Activated T-helper 2 cell treated with anti-CD3 and anti-CD28 coated beads, Interferon-gamma antibody, Interleukin-2, Interleukin-4, amounts not matched to agents 10 μg/mL and 5 μg/mL and 100 μg/mL, durations not matched to agents 14 hours and 24 hours and 36 hours (primary cell): ENCODE measurements at regions not wholly inside any gene's neighbourhood (a gene's known extent, or its start where the extent isn't known, plus 50 kb on each side); places are given as distances from the start of the nearest gene placed in this dataset.

ENCODE experiments used
- DNase-seq: peaks from one replicate; pipeline ENCODE4 v3.0.0; 2021; ENCODE audit warnings: low spot score
- H3K27ac Mint-ChIP-seq: one replicate; pipeline ENCODE4 v1.8.0; 2021; ENCODE audit warnings: mixed read lengths
- H3K27me3 Mint-ChIP-seq: one replicate; pipeline ENCODE4 v1.8.0; 2021; ENCODE audit warnings: low read depth, mixed read lengths
- H3K36me3 Mint-ChIP-seq: one replicate; pipeline ENCODE4 v1.8.0; 2021; ENCODE audit warnings: low read depth, mixed read lengths
- H3K4me1 Mint-ChIP-seq: one replicate; pipeline ENCODE4 v1.8.0; 2021; ENCODE audit warnings: low read depth, mixed read lengths
- H3K4me3 Mint-ChIP-seq: one replicate; pipeline ENCODE4 v1.8.0; 2021; ENCODE audit warnings: low read depth, mild to moderate bottlenecking, moderate library complexity, mixed read lengths
- H3K9me3 Mint-ChIP-seq: one replicate; pipeline ENCODE4 v1.8.0; 2021; ENCODE audit warnings: mixed read lengths
- intact Hi-C: fragments of 100-400 bp; cut with micrococcal nuclease; formaldehyde crosslinking; loops from one replicate; pipeline ENCODE4 v1.15.1; 2023

- intact Hi-C loops = no loop called here
- Mint-ChIP-seq H3K27ac (no peak overlapping the region), H3K27me3 (no peaks in the 10 kb centered on the region), H3K36me3 (no peaks in the 10 kb centered on the region), H3K4me3 (no peak overlapping the region), H3K9me3 (no peaks in the 10 kb centered on the region), H3K4me1 (no peaks in the 10 kb centered on the region)
- DNase-seq = no peak
Measured at GRCh38 chr4:149102765-149103164, 660.6 kb upstream of the NR3C2 start.

- no peaks in the 10 kb centered on the region for H3K36me3 Mint-ChIP-seq
- no peaks in the 10 kb centered on the region for H3K27me3 Mint-ChIP-seq
- H3K27ac Mint-ChIP-seq = no peak overlapping the region
- no peaks in the 10 kb centered on the region for H3K9me3 Mint-ChIP-seq
- no peak for DNase-seq
- intact Hi-C loops = no loop called here
- no peaks in the 10 kb centered on the region for H3K4me1 Mint-ChIP-seq
- no peak overlapping the region for H3K4me3 Mint-ChIP-seq
Measured at GRCh38 chr4:149101649-149102048, 659.4 kb upstream of the NR3C2 start.

GRCh38 chr4:149095811-149096210 is 653.6 kb upstream of the NR3C2 start:
- no peak for DNase-seq
- intact Hi-C loops = no loop called here
- H3K27me3 Mint-ChIP-seq = no peaks in the 10 kb centered on the region
- no peaks in the 10 kb centered on the region for H3K36me3 Mint-ChIP-seq
- no peaks in the 10 kb centered on the region for H3K4me1 Mint-ChIP-seq
- H3K27ac Mint-ChIP-seq = no peak overlapping the region
- no peak overlapping the region for H3K4me3 Mint-ChIP-seq
- H3K9me3 Mint-ChIP-seq = peaks cover 8% of the 10 kb centered on the region

GRCh38 chr4:149095001-149095400 is 652.8 kb upstream of the NR3C2 start:
- intact Hi-C loops = no loop called here
- no peaks in the 10 kb centered on the region for H3K27me3 Mint-ChIP-seq
- DNase-seq = no peak
- no peak overlapping the region for H3K4me3 Mint-ChIP-seq
- no peak overlapping the region for H3K27ac Mint-ChIP-seq
- H3K9me3 Mint-ChIP-seq = peaks cover 8% of the 10 kb centered on the region
- no peaks in the 10 kb centered on the region for H3K36me3 Mint-ChIP-seq
- no peaks in the 10 kb centered on the region for H3K4me1 Mint-ChIP-seq

- intact Hi-C loops = no loop called here
Measured at GRCh38 chr4:149084144-149084543, 641.9 kb upstream of the NR3C2 start.

GRCh38 chr4:149077181-149077580 is 635.0 kb upstream of the NR3C2 start:
- no peak for DNase-seq
- Mint-ChIP-seq H3K4me3 (no peak overlapping the region), H3K9me3 (no peaks in the 10 kb centered on the region), H3K4me1 (no peaks in the 10 kb centered on the region), H3K27ac (no peak overlapping the region), H3K36me3 (no peaks in the 10 kb centered on the region), H3K27me3 (no peaks in the 10 kb centered on the region)
- intact Hi-C loops = no loop called here

More at GRCh38 chr4:149084144-149084543, 641.9 kb upstream of the NR3C2 start:
- Mint-ChIP-seq H3K9me3 (no peaks in the 10 kb centered on the region), H3K4me1 (no peaks in the 10 kb centered on the region), H3K4me3 (no peak overlapping the region), H3K27ac (no peak overlapping the region), H3K27me3 (no peaks in the 10 kb centered on the region), H3K36me3 (no peaks in the 10 kb centered on the region)
- DNase-seq = no peak

GRCh38 chr4:149076401-149076800 is 634.2 kb upstream of the NR3C2 start:
- Mint-ChIP-seq H3K27me3 (no peaks in the 10 kb centered on the region), H3K4me1 (no peaks in the 10 kb centered on the region), H3K27ac (no peak overlapping the region), H3K4me3 (no peak overlapping the region), H3K36me3 (no peaks in the 10 kb centered on the region), H3K9me3 (no peaks in the 10 kb centered on the region)
- no peak for DNase-seq
- intact Hi-C loops = no loop called here

- H3K36me3 Mint-ChIP-seq = no peaks in the 10 kb centered on the region
- H3K4me1 Mint-ChIP-seq = no peaks in the 10 kb centered on the region
- intact Hi-C loops = no loop called here
- H3K27ac Mint-ChIP-seq = no peak overlapping the region
- DNase-seq = no peak
- H3K9me3 Mint-ChIP-seq = peaks cover 3% of the 10 kb centered on the region
- no peaks in the 10 kb centered on the region for H3K27me3 Mint-ChIP-seq
- no peak overlapping the region for H3K4me3 Mint-ChIP-seq
Measured at GRCh38 chr4:149072384-149072783, 630.2 kb upstream of the NR3C2 start.

- no peak overlapping the region for H3K4me3 Mint-ChIP-seq
- H3K36me3 Mint-ChIP-seq = no peaks in the 10 kb centered on the region
- no peaks in the 10 kb centered on the region for H3K4me1 Mint-ChIP-seq
- H3K27me3 Mint-ChIP-seq = no peaks in the 10 kb centered on the region
- H3K9me3 Mint-ChIP-seq = peaks cover 4% of the 10 kb centered on the region
- no peak overlapping the region for H3K27ac Mint-ChIP-seq
- intact Hi-C loops = no loop called here
- no peak for DNase-seq
Measured at GRCh38 chr4:149065753-149066152, 623.5 kb upstream of the NR3C2 start.

- Mint-ChIP-seq H3K4me3 (no peak overlapping the region), H3K4me1 (no peaks in the 10 kb centered on the region), H3K9me3 (peaks cover 4% of the 10 kb centered on the region), H3K27ac (no peak overlapping the region), H3K27me3 (no peaks in the 10 kb centered on the region), H3K36me3 (no peaks in the 10 kb centered on the region)
- intact Hi-C loops = no loop called here
- no peak for DNase-seq
Measured at GRCh38 chr4:149062997-149063396, 620.8 kb upstream of the NR3C2 start.

GRCh38 chr4:149057594-149057993 is 615.4 kb upstream of the NR3C2 start:
- intact Hi-C loops = no loop called here
- H3K27ac Mint-ChIP-seq = no peak overlapping the region
- no peak overlapping the region for H3K4me3 Mint-ChIP-seq
- H3K36me3 Mint-ChIP-seq = no peaks in the 10 kb centered on the region
- no peaks in the 10 kb centered on the region for H3K27me3 Mint-ChIP-seq
- H3K9me3 Mint-ChIP-seq = no peaks in the 10 kb centered on the region
- DNase-seq = no peak
- no peaks in the 10 kb centered on the region for H3K4me1 Mint-ChIP-seq

- no peaks in the 10 kb centered on the region for H3K27me3 Mint-ChIP-seq
- H3K9me3 Mint-ChIP-seq = no peaks in the 10 kb centered on the region
- no peak for DNase-seq
- no peak overlapping the region for H3K4me3 Mint-ChIP-seq
- H3K4me1 Mint-ChIP-seq = no peaks in the 10 kb centered on the region
- no peaks in the 10 kb centered on the region for H3K36me3 Mint-ChIP-seq
- intact Hi-C loops = no loop called here
- no peak overlapping the region for H3K27ac Mint-ChIP-seq
Measured at GRCh38 chr4:149056615-149057014, 614.4 kb upstream of the NR3C2 start.

- no peaks in the 10 kb centered on the region for H3K36me3 Mint-ChIP-seq
- intact Hi-C loops = no loop called here
- no peaks in the 10 kb centered on the region for H3K27me3 Mint-ChIP-seq
- H3K4me3 Mint-ChIP-seq = no peak overlapping the region
- H3K4me1 Mint-ChIP-seq = no peaks in the 10 kb centered on the region
- no peaks in the 10 kb centered on the region for H3K9me3 Mint-ChIP-seq
- DNase-seq = no peak
- H3K27ac Mint-ChIP-seq = no peak overlapping the region
Measured at GRCh38 chr4:149055624-149056023, 613.4 kb upstream of the NR3C2 start.

- intact Hi-C loops = no loop called here
- Mint-ChIP-seq H3K4me3 (no peak overlapping the region), H3K27ac (no peak overlapping the region), H3K27me3 (no peaks in the 10 kb centered on the region), H3K36me3 (no peaks in the 10 kb centered on the region), H3K4me1 (no peaks in the 10 kb centered on the region), H3K9me3 (no peaks in the 10 kb centered on the region)
- DNase-seq = no peak
Measured at GRCh38 chr4:149050840-149051239, 608.6 kb upstream of the NR3C2 start.
